ENCODE measurements at regions not wholly inside any gene's neighbourhood (a gene's known extent, or its start where the extent isn't known, plus 50 kb on each side); places are given as distances from the start of the nearest gene placed in this dataset.

- TF ChIP-seq EZH2 (IDR thresholded peaks at IDR 0.05), result no peak
- TF ChIP-seq POLR2AphosphoS5 (IDR thresholded peaks at IDR 0.05; ENCODE audit: borderline replicate concordance, low read depth, low read length), result no peak
These were observed 56.7 kb upstream of the PHACTR3 start for GRCh38 chr20:59547596-59547995.
